Caco-2 (cell line): ENCODE measurements at regions not wholly inside any gene's neighbourhood (a gene's known extent, or its start where the extent isn't known, plus 50 kb on each side); places are given as distances from the start of the nearest gene placed in this dataset.

Experiments
- BruUV-seq: library from RNA; stranded (reverse); fragments of 400-500 nt; replicated peaks from 2 replicates; lab custom pipeline; 2021; lab: Mats Ljungman, UMichigan
- CTCF ChIA-PET: fragments of 300-600 bp; sonication (Branson Sonifier 250); formaldehyde crosslinking; loops from one replicate; lab custom pipeline; 2022; ENCODE audit warnings: antibody characterized with exemption; lab: Charles Lee
- POLR2A ChIA-PET: fragments of 300-600 bp; sonication (Branson Sonifier 250); formaldehyde crosslinking; loops from one replicate; lab custom pipeline; 2022; ENCODE audit warnings: antibody characterized with exemption; lab: Charles Lee
- DNase-seq, 2 experiments: peaks; one replicate each; pipeline versions ENCODE4 v3.0.0 to v3.0.0-alpha.2; 2020 to 2022
- H3K27me3 ChIP-seq: replicated peaks from 2 replicates; pipeline ENCODE4 v1.6.0; 2011; ENCODE audit warnings: low read length; ENCODE audit not compliant: control insufficient read depth, insufficient read depth
- H3K36me3 ChIP-seq: 2 replicates; pipeline ENCODE4 v1.5.1; 2011; ENCODE audit warnings: low read length; ENCODE audit not compliant: control insufficient read depth, insufficient read depth
- H3K4me1 ChIP-seq: fragments of 250-450 bp; sonication (Bioruptor Pico); 2 replicates; pipeline ENCODE4 v1.5.1; 2020; ENCODE audit warnings: mild to moderate bottlenecking
- H3K4me3 ChIP-seq: 2 replicates; pipeline ENCODE4 v1.5.1; 2011; ENCODE audit warnings: low read depth, mild to moderate bottlenecking, control low read depth, low read length
- H3K9me3 ChIP-seq: fragments of 250-450 bp; sonication (Bioruptor Pico); 2 replicates; pipeline ENCODE4 v1.5.1; 2020; ENCODE audit warnings: mild to moderate bottlenecking, moderate library complexity
- H3K27ac Mint-ChIP-seq: one replicate; pipeline ENCODE4 v1.8.0; 2022; ENCODE audit warnings: mixed read lengths; ENCODE audit not compliant: unreplicated experiment
- H3K27me3 Mint-ChIP-seq: one replicate; pipeline ENCODE4 v1.8.0; 2022; ENCODE audit warnings: mixed read lengths; ENCODE audit not compliant: insufficient read depth, unreplicated experiment
- H3K36me3 Mint-ChIP-seq: one replicate; pipeline ENCODE4 v1.8.0; 2022; ENCODE audit warnings: mild to moderate bottlenecking, mixed read lengths; ENCODE audit not compliant: insufficient read depth, unreplicated experiment
- H3K4me1 Mint-ChIP-seq: one replicate; pipeline ENCODE4 v1.8.0; 2022; ENCODE audit warnings: low read depth, mixed read lengths; ENCODE audit not compliant: unreplicated experiment
- H3K4me3 Mint-ChIP-seq: one replicate; pipeline ENCODE4 v1.8.0; 2022; ENCODE audit warnings: mild to moderate bottlenecking, moderate library complexity, mixed read lengths; ENCODE audit not compliant: unreplicated experiment
- H3K9me3 Mint-ChIP-seq: one replicate; pipeline ENCODE4 v1.8.0; 2022; ENCODE audit warnings: mixed read lengths; ENCODE audit not compliant: unreplicated experiment
- CTCF ChIP-seq, 2 experiments: fragments of 200-600 bp in 1 of 2; IDR thresholded peaks; 1 replicate in 1 of 2; 2 replicates in 1 of 2; pipeline versions ENCODE4 v1.5.1 to v1.8.0; 2011 to 2022; ENCODE audit warnings: antibody characterized with exemption in 1 of 2, control low read depth in 1 of 2, inconsistent platforms in 1 of 2, low read depth in 1 of 2, low read length in 1 of 2, mild to moderate bottlenecking in 1 of 2, moderate library complexity in 1 of 2; ENCODE audit not compliant: insufficient read depth in 1 of 2, severe bottlenecking in 1 of 2, unreplicated experiment in 1 of 2
- intact Hi-C: fragments of 100-400 bp; cut with micrococcal nuclease; formaldehyde crosslinking; loops from one replicate; pipeline ENCODE4 v1.10.0; 2022; ENCODE audit not compliant: unreplicated experiment

- intact Hi-C loops: no loop called here
- Mint-ChIP-seq H3K4me1 (no peaks in the 10 kb centered on the region), H3K36me3 (no peaks in the 10 kb centered on the region), H3K27ac (no peak overlapping the region), H3K9me3 (no peaks in the 10 kb centered on the region), H3K27me3 (peaks cover 9% of the 10 kb centered on the region), H3K4me3 (no peak overlapping the region)
- TF ChIP-seq CTCF (IDR thresholded peaks at IDR 0.05; ENCODE audit: insufficient read depth in 1 of 2, low read depth in 1 of 2, low read length in 1 of 2, severe bottlenecking in 1 of 2, unreplicated experiment in 1 of 2): peak; percentile 24
- no TSS peak for BruUV-seq
- ChIA-PET CTCF (interaction anchor here (1.7 kb wide), 1 partner anchor 84 kb away, joined by 14 read pairs; no protein-coding TSS in a partner anchor), POLR2A (no interaction called here)
- Histone ChIP-seq H3K4me1 (no peaks in the 10 kb centered on the region), H3K9me3 (no peaks in the 10 kb centered on the region), H3K4me3 (no peak overlapping the region), H3K36me3 (no peaks in the 10 kb centered on the region), H3K27me3 (no peaks in the 10 kb centered on the region)
- no peak for DNase-seq
These were observed 65.8 kb upstream of the UNC5A start for GRCh38 chr5:176744584-176744965.

- no peak overlapping the region for H3K4me3 ChIP-seq
- no peaks in the 10 kb centered on the region for H3K27me3 ChIP-seq
- H3K9me3 ChIP-seq: no peaks in the 10 kb centered on the region
- CTCF ChIA-PET: no interaction called here
- Mint-ChIP-seq H3K27ac (no peak overlapping the region), H3K9me3 (no peaks in the 10 kb centered on the region), H3K4me3 (no peak overlapping the region), H3K4me1 (no peaks in the 10 kb centered on the region), H3K36me3 (no peaks in the 10 kb centered on the region), H3K27me3 (peaks cover 23% of the 10 kb centered on the region)
- POLR2A ChIA-PET: no interaction called here
- no peak for DNase-seq
- H3K4me1 ChIP-seq: no peaks in the 10 kb centered on the region
- intact Hi-C loops: no loop called here
- no peak for TF ChIP-seq CTCF (IDR thresholded peaks at IDR 0.05; ENCODE audit: insufficient read depth in 1 of 2, low read depth in 1 of 2, low read length in 1 of 2, severe bottlenecking in 1 of 2, unreplicated experiment in 1 of 2)
- no TSS peak for BruUV-seq
- no peaks in the 10 kb centered on the region for H3K36me3 ChIP-seq
These were observed 62.7 kb upstream of the UNC5A start for GRCh38 chr5:176747670-176748072.

GRCh38 chr5:176748073-176748966 lies 62.0 kb upstream of the UNC5A start:
- BruUV-seq: no TSS peak
- H3K27ac Mint-ChIP-seq: no peak overlapping the region
- Histone ChIP-seq H3K9me3 (no peaks in the 10 kb centered on the region), H3K27me3 (no peaks in the 10 kb centered on the region), H3K4me3 (no peak overlapping the region), H3K4me1 (no peaks in the 10 kb centered on the region), H3K36me3 (no peaks in the 10 kb centered on the region)
- H3K27me3 Mint-ChIP-seq: peaks cover 23% of the 10 kb centered on the region
- ChIA-PET POLR2A (no interaction called here), CTCF (no interaction called here)
- no peaks in the 10 kb centered on the region for H3K36me3 Mint-ChIP-seq
- no peak for TF ChIP-seq CTCF (IDR thresholded peaks at IDR 0.05; ENCODE audit: insufficient read depth in 1 of 2, low read depth in 1 of 2, low read length in 1 of 2, severe bottlenecking in 1 of 2, unreplicated experiment in 1 of 2)
- H3K9me3 Mint-ChIP-seq: no peaks in the 10 kb centered on the region
- no peaks in the 10 kb centered on the region for H3K4me1 Mint-ChIP-seq
- no peak for DNase-seq
- H3K4me3 Mint-ChIP-seq: no peak overlapping the region
- intact Hi-C loops: no loop called here
